Ovary (tissue), 7 donors: ENCODE measurements at regions not wholly inside any gene's neighbourhood (a gene's known extent, or its start where the extent isn't known, plus 50 kb on each side); places are given as distances from the start of the nearest gene placed in this dataset.
A peak's percentile ranks its signal among the peaks of the same experiment; 100 is the strongest.

Source experiments
- DNase-seq, 5 donors: peaks; one replicate each; pipeline ENCODE4 v3.0.0-alpha.2; 2019 to 2020
- H3K27ac ChIP-seq, 2 donors: fragments of 200-600 bp; one replicate each; pipeline versions ENCODE4 v1.5.1 to v1.8.0; 2019 to 2022
- H3K27me3 ChIP-seq: fragments of 200-600 bp; one replicate; pipeline ENCODE4 v1.8.0; 2022
- H3K36me3 ChIP-seq: fragments of 200-600 bp; sonication (generic); one replicate; pipeline ENCODE4 v1.5.1; 2019
- H3K4me1 ChIP-seq: one replicate; pipeline ENCODE4 v1.8.1; 2013; ENCODE audit warnings: mild to moderate bottlenecking, moderate library complexity; ENCODE audit not compliant: insufficient read depth
- H3K4me3 ChIP-seq: fragments of 200-600 bp; sonication (generic); one replicate; pipeline ENCODE4 v1.5.1; 2017
- H3K9me3 ChIP-seq, 2 donors: fragments of 200-600 bp in 1 of 2; sonication (generic) in 1 of 2; one replicate each; pipeline versions ENCODE4 v1.5.1 to v1.8.1; 2013 to 2019; ENCODE audit warnings: mild to moderate bottlenecking in 1 of 2, moderate library complexity in 1 of 2
- EP300 ChIP-seq: sonication (generic); formaldehyde crosslinking; IDR thresholded peaks from one replicate; pipeline ENCODE4 v1.6.1; 2017; ENCODE audit warnings: antibody characterized with exemption
- POLR2A ChIP-seq: fragments of 450-650 bp; IDR thresholded peaks from one replicate; pipeline ENCODE4 v1.6.1; 2017; ENCODE audit warnings: antibody characterized with exemption, mild to moderate bottlenecking, moderate library complexity
- WGBS, 3 donors: extraction: QIAGEN DNeasy Blood & Tissue Kit in 1 of 3; methylation state at CpG; one replicate each; pipeline versions ENCODE4 v1.1.5 to v1.1.7; 2013 to 2017; 5-methylcytosine and 5-hydroxymethylcytosine counted together
- intact Hi-C, 4 donors: fragments of 100-400 bp; cut with DNase I; formaldehyde crosslinking; loops; one replicate each; pipeline versions ENCODE4 v1.11.0 to v1.15.1; 2022 to 2023
- TF ChIP-seq, protein P1 (sequence below), 3 donors: fragments of 450-650 bp in 2 of 3; fragments of 200-600 bp in 1 of 3; IDR thresholded peaks; one replicate each; pipeline versions ENCODE4 v1.5.1 to v1.8.0; 2016 to 2022; ENCODE audit warnings: antibody characterized with exemption in 3 of 3, mild to moderate bottlenecking in 1 of 3
- donor health status: DM: no; HTN: no; CAD: no; lungs with moderate emphysema.
- donor health status: DM: no; HTN: no; CAD: no.
- donor health status: Bipolar disorder and iron deficiency.
- donor health status: DM: no; HTN: no; CAD: no.
- donor health status: DM: yes; HTN: yes; CAD: no.

DNA sequence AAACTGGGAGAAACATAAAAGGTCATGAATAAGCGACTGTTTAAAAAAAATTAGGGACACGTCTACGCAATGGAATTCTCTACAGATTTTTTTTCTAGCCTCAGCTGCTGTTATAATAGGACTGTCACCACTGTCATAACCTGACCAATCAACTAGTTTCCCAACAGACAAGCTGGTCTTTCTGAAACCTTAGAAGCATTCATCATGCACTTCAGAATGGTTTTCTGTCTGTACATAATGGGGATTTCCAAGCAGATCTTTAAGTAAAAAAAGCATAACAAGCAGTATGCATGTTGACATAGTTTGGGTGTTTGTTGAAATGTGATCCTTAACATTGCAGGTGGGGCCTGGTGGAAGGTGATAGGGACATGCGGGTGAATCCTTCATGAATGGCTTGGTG lies 58.3 kb upstream of the SEMA6A start:
- H3K27ac ChIP-seq, result no peak overlapping the region
- TF ChIP-seq EP300, result no peak
- TF ChIP-seq POLR2A, result no peak
- TF ChIP-seq, protein P1, sequence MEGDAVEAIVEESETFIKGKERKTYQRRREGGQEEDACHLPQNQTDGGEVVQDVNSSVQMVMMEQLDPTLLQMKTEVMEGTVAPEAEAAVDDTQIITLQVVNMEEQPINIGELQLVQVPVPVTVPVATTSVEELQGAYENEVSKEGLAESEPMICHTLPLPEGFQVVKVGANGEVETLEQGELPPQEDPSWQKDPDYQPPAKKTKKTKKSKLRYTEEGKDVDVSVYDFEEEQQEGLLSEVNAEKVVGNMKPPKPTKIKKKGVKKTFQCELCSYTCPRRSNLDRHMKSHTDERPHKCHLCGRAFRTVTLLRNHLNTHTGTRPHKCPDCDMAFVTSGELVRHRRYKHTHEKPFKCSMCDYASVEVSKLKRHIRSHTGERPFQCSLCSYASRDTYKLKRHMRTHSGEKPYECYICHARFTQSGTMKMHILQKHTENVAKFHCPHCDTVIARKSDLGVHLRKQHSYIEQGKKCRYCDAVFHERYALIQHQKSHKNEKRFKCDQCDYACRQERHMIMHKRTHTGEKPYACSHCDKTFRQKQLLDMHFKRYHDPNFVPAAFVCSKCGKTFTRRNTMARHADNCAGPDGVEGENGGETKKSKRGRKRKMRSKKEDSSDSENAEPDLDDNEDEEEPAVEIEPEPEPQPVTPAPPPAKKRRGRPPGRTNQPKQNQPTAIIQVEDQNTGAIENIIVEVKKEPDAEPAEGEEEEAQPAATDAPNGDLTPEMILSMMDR (IDR thresholded peaks at IDR 0.05), result no peak
- no peaks in the 10 kb centered on the region for H3K4me1 ChIP-seq
- 57 to 76% (median 60%) methylated on average over 4 of the region's 4 CpGs for WGBS, 3 donors
- no peaks in the 10 kb centered on the region for H3K27me3 ChIP-seq
- H3K4me3 ChIP-seq, result no peak overlapping the region
- DNase-seq, result no peak
- intact Hi-C loops, result no loop called here
- no peaks in the 10 kb centered on the region for H3K36me3 ChIP-seq
- H3K9me3 ChIP-seq, result no peaks in the 10 kb centered on the region

DNA sequence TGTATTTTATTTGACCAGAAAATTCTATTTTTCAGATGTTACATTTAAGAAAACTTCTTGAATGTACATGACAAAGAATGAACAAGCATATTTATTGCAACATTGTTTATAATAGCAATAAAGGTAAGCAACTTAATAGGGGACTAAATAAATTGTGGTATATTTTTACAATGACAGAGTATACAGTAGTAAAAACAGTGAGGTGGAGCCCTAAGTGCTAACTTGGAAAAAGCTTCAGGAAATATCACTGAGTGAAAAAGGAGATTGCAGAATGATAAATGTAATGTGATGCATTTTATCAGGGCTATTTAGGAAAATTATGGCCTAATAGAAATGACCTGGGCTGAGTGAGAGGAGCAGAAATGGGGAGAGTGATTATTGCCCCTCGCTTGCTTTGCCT lies 56.5 kb upstream of the SEMA6A start:
- no peaks in the 10 kb centered on the region for H3K27me3 ChIP-seq
- H3K9me3 ChIP-seq, result no peaks in the 10 kb centered on the region
- no peaks in the 10 kb centered on the region for H3K36me3 ChIP-seq
- H3K27ac ChIP-seq, result no peak overlapping the region
- 97 to 100% (median 97%) methylated on average over 1 of the region's 1 CpG for WGBS, 3 donors
- H3K4me1 ChIP-seq, result peaks cover 2% of the 10 kb centered on the region
- TF ChIP-seq, protein P1 (IDR thresholded peaks at IDR 0.05), result no peak
- no peak for TF ChIP-seq POLR2A
- TF ChIP-seq EP300, result no peak
- no peak overlapping the region for H3K4me3 ChIP-seq
- DNase-seq, result no peak
- intact Hi-C loops, result no loop called here

DNA sequence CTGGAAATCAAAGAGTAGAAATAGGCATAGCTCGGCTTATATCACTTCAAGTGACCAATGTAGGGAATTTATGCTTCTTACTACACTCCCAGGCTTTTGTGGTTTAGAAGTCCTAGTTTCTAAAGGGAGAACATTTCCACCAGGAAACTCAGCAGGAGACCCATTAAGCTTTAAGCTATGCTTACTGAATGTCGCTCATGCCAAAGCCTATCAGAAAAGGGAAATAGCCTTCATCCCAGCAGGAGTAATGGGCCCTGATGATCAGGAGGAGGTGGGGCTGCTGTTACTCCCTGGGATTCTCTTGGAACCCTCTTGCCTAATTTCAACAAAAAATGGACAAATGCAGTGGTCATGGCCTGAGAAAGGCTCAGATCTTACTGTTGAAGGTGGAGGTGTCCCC lies 54.5 kb upstream of the SEMA6A start:
- 95 to 100% (median 98%) methylated on average over 2 of the region's 2 CpGs for WGBS, 3 donors
- no peak overlapping the region for H3K27ac ChIP-seq
- TF ChIP-seq, protein P1 (IDR thresholded peaks at IDR 0.05), result no peak
- TF ChIP-seq EP300 (no peak), POLR2A (no peak)
- H3K9me3 ChIP-seq, result no peaks in the 10 kb centered on the region
- intact Hi-C loops, result no loop called here
- H3K4me1 ChIP-seq, result peaks cover 2% of the 10 kb centered on the region
- no peak for DNase-seq
- no peak overlapping the region for H3K4me3 ChIP-seq
- no peaks in the 10 kb centered on the region for H3K27me3 ChIP-seq
- no peaks in the 10 kb centered on the region for H3K36me3 ChIP-seq

DNA sequence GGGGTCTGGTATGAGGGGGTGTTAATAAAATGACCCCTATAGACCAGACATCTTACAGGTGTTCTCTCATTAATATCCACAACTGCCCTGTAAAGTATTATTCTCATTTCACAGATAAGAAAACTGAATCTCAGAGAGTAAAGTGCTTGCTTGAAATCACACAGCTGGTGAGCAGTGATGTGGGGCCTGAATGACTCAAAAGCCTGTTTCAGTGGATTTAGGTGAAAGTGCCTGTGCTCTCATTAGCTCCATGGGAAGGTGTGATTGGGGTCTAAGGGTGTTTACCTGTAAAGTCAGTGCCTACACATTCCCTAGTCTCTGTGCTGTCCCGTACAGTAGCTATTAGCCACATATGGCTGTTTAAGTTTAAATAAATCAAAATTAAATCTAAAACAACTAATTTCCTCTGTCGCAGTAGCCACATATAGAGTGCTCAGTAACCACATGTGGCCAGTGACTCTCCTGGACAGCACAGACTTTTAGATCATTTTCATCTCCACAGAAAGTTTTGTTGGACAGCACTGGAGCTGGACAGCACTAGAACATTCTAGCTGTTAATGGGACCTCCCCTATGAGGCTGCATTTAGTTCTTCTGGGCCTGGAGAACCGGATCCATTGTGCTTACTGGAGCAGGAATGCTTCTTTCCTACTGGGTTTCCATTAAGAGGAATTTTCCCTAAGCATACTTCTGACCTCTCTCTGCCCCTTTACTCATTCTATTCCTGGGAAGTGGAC lies 52.5 kb upstream of the SEMA6A start:
- H3K27me3 ChIP-seq, result no peaks in the 10 kb centered on the region
- no peaks in the 10 kb centered on the region for H3K36me3 ChIP-seq
- H3K4me1 ChIP-seq, result peaks cover 2% of the 10 kb centered on the region
- DNase-seq, result peak in 1 of 5 donors; percentile 34
- TF ChIP-seq POLR2A, result no peak
- TF ChIP-seq, protein P1 (IDR thresholded peaks at IDR 0.05), result no peak
- no peak for TF ChIP-seq EP300
- intact Hi-C loops, result no loop called here
- H3K4me3 ChIP-seq, result no peak overlapping the region
- WGBS, 3 donors, result 93 to 98% (median 95%) methylated on average over 3 of the region's 3 CpGs
- peak overlapping the region; percentile 31 to 93 for H3K27ac ChIP-seq
- H3K9me3 ChIP-seq, result no peaks in the 10 kb centered on the region
